ENCODE measurements at regions not wholly inside any gene's neighbourhood (a gene's known extent, or its start where the extent isn't known, plus 50 kb on each side); places are given as distances from the start of the nearest gene placed in this dataset.

DNA sequence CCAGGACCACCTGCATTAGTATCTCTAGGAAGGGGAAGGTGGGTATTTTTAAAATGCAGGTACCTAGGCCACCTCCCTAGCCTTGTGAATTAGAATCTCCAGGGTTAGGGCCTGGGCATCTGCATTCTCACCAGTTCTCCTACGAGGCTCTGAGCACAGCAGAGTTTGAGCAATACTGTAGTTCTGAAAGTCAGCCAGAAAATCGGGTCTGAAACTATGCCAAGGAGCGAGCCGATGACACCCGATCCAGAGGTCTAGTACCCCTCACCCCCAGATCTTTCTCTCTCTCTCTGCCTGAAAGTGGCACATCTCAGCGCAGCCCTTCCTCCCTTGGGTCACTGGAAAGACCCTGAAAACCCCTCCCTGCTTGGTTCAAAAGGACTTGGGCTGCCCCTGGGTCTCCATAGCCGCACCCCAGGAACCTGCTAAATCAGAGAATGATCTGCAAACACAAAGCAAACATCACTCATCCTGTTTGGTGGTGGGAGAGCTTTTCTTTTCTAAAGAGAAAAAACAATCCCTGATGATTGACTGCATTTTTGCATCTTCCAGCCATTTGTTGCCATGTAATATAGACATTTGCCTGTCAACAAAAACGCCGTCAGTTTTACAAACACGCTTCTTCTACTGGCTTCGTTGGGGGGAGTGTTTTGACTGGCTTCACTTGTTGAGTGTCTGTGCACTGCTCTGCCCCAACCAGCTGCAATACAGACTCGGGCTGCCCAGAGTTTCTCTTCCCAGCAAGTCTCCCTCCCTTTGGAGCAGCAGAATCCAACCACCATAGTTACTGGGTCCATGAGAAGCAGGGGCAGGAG lies 229.9 kb downstream of the MN1 start:
- ChIA-PET CTCF (no interaction called here), POLR2A (no interaction called here)
- Histone ChIP-seq H3K27me3 (replicated peaks in 1 of 4; ENCODE audit: control extremely low read depth in 1 of 4, control insufficient read depth in 3 of 4, insufficient read depth in 4 of 4, low read length in 3 of 4) (no peaks in the 10 kb centered on the region), H3K36me3 (replicated peaks in 1 of 2; ENCODE audit: control extremely low read depth in 1 of 2, control insufficient read depth in 1 of 2, extremely low read depth in 1 of 2, insufficient read depth in 2 of 2, low read length in 1 of 2) (no peaks in the 10 kb centered on the region), H3K9ac (ENCODE audit: low read length) (no peak overlapping the region), H2AFZ (ENCODE audit: insufficient read depth, low read depth, low read length, poor library complexity, severe bottlenecking) (no peak overlapping the region), H3K4me2 (replicated peaks; ENCODE audit: low read depth, low read length, poor library complexity, severe bottlenecking) (no peak overlapping the region), H3K4me3 (ENCODE audit: control extremely low read depth in 1 of 5, extremely low read depth in 1 of 5, insufficient read depth in 1 of 5, low read depth in 2 of 5, low read length in 4 of 5) (no peak overlapping the region), H4K20me1 (ENCODE audit: control insufficient read depth, insufficient read depth, low read length, poor library complexity, severe bottlenecking) (no peaks in the 10 kb centered on the region), H3K79me2 (ENCODE audit: control insufficient read depth, insufficient read depth, low read length) (no peaks in the 10 kb centered on the region), H3K27ac (ENCODE audit: low read length in 2 of 2) (no peak overlapping the region), H3K4me1 (ENCODE audit: control insufficient read depth in 2 of 2, insufficient read depth in 2 of 2, low read length in 2 of 2) (no peaks in the 10 kb centered on the region), H3K9me3 (ENCODE audit: control extremely low read depth in 1 of 3, control insufficient read depth in 2 of 3, insufficient read depth in 1 of 3, low read length in 2 of 3) (peaks cover 0 to 6% (median 0%) of the 10 kb centered on the region in 3 donors)
- intact Hi-C loops (cut with micrococcal nuclease), result no loop called here
- H3K27me3 Mint-ChIP-seq, result peaks cover 32% of the 10 kb centered on the region
- no peak for ATAC-seq (ENCODE audit: low read depth)
- no peak overlapping the region for H3K27ac Mint-ChIP-seq
- H3K4me3 Mint-ChIP-seq, result no peak overlapping the region
- TF ChIP-seq EZH2 (IDR thresholded peaks at IDR 0.05; ENCODE audit: borderline replicate concordance, insufficient read depth, low read depth, low read length, poor library complexity, severe bottlenecking) (no peak), CTCF (IDR thresholded peaks at IDR 0.05) (no peak)
- WGBS (ENCODE audit: insufficient coverage), result 83% methylated on average over 8 of the region's 12 CpGs
- no peaks in the 10 kb centered on the region for H3K4me1 Mint-ChIP-seq
- no peak for DNase-seq
- no peaks in the 10 kb centered on the region for H3K9me3 Mint-ChIP-seq (ENCODE audit: insufficient read depth)

DNA sequence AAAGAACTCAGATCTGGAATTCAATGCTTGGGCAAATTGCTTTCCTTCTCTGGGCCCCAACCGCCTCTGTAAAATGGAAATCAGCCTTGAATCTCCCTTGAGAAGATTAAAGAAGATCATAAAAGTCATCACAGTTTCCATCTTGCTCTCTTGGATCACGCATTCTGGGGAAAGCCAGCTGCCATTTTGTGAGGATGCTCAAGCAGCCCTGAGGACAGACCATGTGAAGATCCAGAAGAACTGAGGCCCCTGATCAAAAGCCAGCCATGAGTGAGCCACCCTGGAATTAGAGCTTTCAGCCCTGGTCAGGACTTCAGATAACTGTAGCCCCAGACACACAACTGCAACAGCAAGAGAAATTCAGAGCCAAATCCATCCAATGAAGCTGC lies 229.3 kb downstream of the MN1 start:
- H2AFZ ChIP-seq (ENCODE audit: insufficient read depth, low read depth, low read length, poor library complexity, severe bottlenecking), result no peak overlapping the region
- H3K36me3 ChIP-seq (replicated peaks in 1 of 2; ENCODE audit: control extremely low read depth in 1 of 2, control insufficient read depth in 1 of 2, extremely low read depth in 1 of 2, insufficient read depth in 2 of 2, low read length in 1 of 2), result no peaks in the 10 kb centered on the region
- no peaks in the 10 kb centered on the region for H4K20me1 ChIP-seq (ENCODE audit: control insufficient read depth, insufficient read depth, low read length, poor library complexity, severe bottlenecking)
- DNase-seq (no peak), ATAC-seq (ENCODE audit: low read depth) (no peak)
- Mint-ChIP-seq H3K4me3 (no peak overlapping the region), H3K4me1 (no peaks in the 10 kb centered on the region), H3K9me3 (ENCODE audit: insufficient read depth) (no peaks in the 10 kb centered on the region), H3K27ac (no peak overlapping the region), H3K27me3 (peaks cover 32% of the 10 kb centered on the region)
- TF ChIP-seq EZH2 (IDR thresholded peaks at IDR 0.05; ENCODE audit: borderline replicate concordance, insufficient read depth, low read depth, low read length, poor library complexity, severe bottlenecking) (no peak), CTCF (IDR thresholded peaks at IDR 0.05) (no peak)
- CTCF ChIA-PET, result no interaction called here
- no peak overlapping the region for H3K4me3 ChIP-seq (ENCODE audit: control extremely low read depth in 1 of 5, extremely low read depth in 1 of 5, insufficient read depth in 1 of 5, low read depth in 2 of 5, low read length in 4 of 5)
- no peaks in the 10 kb centered on the region for H3K27me3 ChIP-seq (replicated peaks in 1 of 4; ENCODE audit: control extremely low read depth in 1 of 4, control insufficient read depth in 3 of 4, insufficient read depth in 4 of 4, low read length in 3 of 4)
- H3K79me2 ChIP-seq (ENCODE audit: control insufficient read depth, insufficient read depth, low read length), result no peaks in the 10 kb centered on the region
- H3K27ac ChIP-seq (ENCODE audit: low read length in 2 of 2), result no peak overlapping the region
- intact Hi-C loops (cut with micrococcal nuclease), result no loop called here
- H3K4me2 ChIP-seq (replicated peaks; ENCODE audit: low read depth, low read length, poor library complexity, severe bottlenecking), result no peak overlapping the region
- H3K4me1 ChIP-seq (ENCODE audit: control insufficient read depth in 2 of 2, insufficient read depth in 2 of 2, low read length in 2 of 2), result no peaks in the 10 kb centered on the region
- POLR2A ChIA-PET, result no interaction called here
- H3K9ac ChIP-seq (ENCODE audit: low read length), result no peak overlapping the region
- 94% methylated on average over 2 of the region's 2 CpGs for WGBS (ENCODE audit: insufficient coverage)
- peaks cover 0 to 6% (median 0%) of the 10 kb centered on the region in 3 donors for H3K9me3 ChIP-seq (ENCODE audit: control extremely low read depth in 1 of 3, control insufficient read depth in 2 of 3, insufficient read depth in 1 of 3, low read length in 2 of 3)
